Endothelial cell of umbilical vein (primary cell): ENCODE measurements at regions not wholly inside any gene's neighbourhood (a gene's known extent, or its start where the extent isn't known, plus 50 kb on each side); places are given as distances from the start of the nearest gene placed in this dataset.

Experiments used
- BruUV-seq: library from RNA; stranded (reverse); fragments of 400-500 nt; replicated peaks from 2 replicates; lab custom pipeline; 2021; lab: Mats Ljungman, UMichigan
- CTCF ChIA-PET: fragments of 300-600, 350-600 bp; sonication (Branson Sonifier 250); formaldehyde crosslinking; loops from one replicate; lab custom pipeline; 2021; ENCODE audit warnings: antibody characterized with exemption, inconsistent platforms; lab: Charles Lee
- POLR2A ChIA-PET: fragments of 300-600, 350-600 bp; sonication (Branson Sonifier 250); formaldehyde crosslinking; loops from one replicate; lab custom pipeline; 2021; ENCODE audit warnings: antibody characterized with exemption, inconsistent platforms; lab: Charles Lee
- DNase-seq: peaks from one replicate; pipeline ENCODE4 v3.0.0-alpha.2; 2011; ENCODE audit warnings: low read depth, low spot score
- FAIRE-seq: peaks from 2 replicates; lab custom pipeline; 2011; peaks lifted over from hg19 to GRCh38; lab: Jason Lieb, UNC
- H2AFZ ChIP-seq: 2 replicates; pipeline ENCODE4 v1.6.0; 2012; ENCODE audit warnings: low read depth, low read length, control low read depth, inconsistent platforms
- H3K27ac ChIP-seq: 2 replicates; pipeline ENCODE4 v1.5.1; 2011; ENCODE audit warnings: low read depth, mild to moderate bottlenecking, control low read depth, low read length, moderate library complexity; ENCODE audit not compliant: insufficient read depth
- H3K27me3 ChIP-seq, 2 experiments: 2 replicates each; pipeline versions ENCODE4 v1.6.0 to v1.6.1; 2011; ENCODE audit warnings: low read length in 2 of 2, mixed read lengths in 1 of 2; ENCODE audit not compliant: control insufficient read depth in 2 of 2, insufficient read depth in 2 of 2
- H3K36me3 ChIP-seq, 2 experiments: 2 replicates in 1 of 2; 3 replicates in 1 of 2; pipeline ENCODE4 v1.5.1; 2011; ENCODE audit warnings: low read length in 2 of 2, mild to moderate bottlenecking in 1 of 2, moderate library complexity in 1 of 2; ENCODE audit not compliant: control insufficient read depth in 2 of 2, insufficient read depth in 2 of 2; ENCODE audit errors: extremely low read depth in 1 of 2
- H3K4me1 ChIP-seq: 3 replicates; pipeline ENCODE4 v1.5.1; 2011; ENCODE audit warnings: mild to moderate bottlenecking, low read length; ENCODE audit not compliant: control insufficient read depth, insufficient read depth; ENCODE audit errors: extremely low read depth
- H3K4me2 ChIP-seq: 2 replicates; pipeline ENCODE4 v1.6.1; 2011; ENCODE audit warnings: low read length, control low read depth, mixed read lengths; ENCODE audit not compliant: insufficient read depth
- H3K4me3 ChIP-seq, 3 experiments: fragments of 200-600 bp in 1 of 3; sonication (generic), shearing (Covaris generic) in 1 of 3; replicated peaks in 1 of 3; 2 replicates each; pipeline ENCODE4 v1.5.1; 2011 to 2016; ENCODE audit warnings: control low read depth in 3 of 3, low read length in 3 of 3, mild to moderate bottlenecking in 2 of 3, inconsistent platforms in 1 of 3, low read depth in 1 of 3, moderate library complexity in 1 of 3; ENCODE audit not compliant: insufficient read depth in 1 of 3
- H3K79me2 ChIP-seq: 2 replicates; pipeline ENCODE4 v1.6.0; 2012; ENCODE audit warnings: low read length, inconsistent platforms; ENCODE audit not compliant: control insufficient read depth, insufficient read depth
- H3K9ac ChIP-seq: replicated peaks from 2 replicates; pipeline ENCODE3; 2011; ENCODE audit warnings: low read length, control low read depth; ENCODE audit not compliant: insufficient read depth; ENCODE audit errors: extremely low read depth
- H3K9me1 ChIP-seq: replicated peaks from 3 replicates; pipeline ENCODE4 v1.6.0; 2011; ENCODE audit warnings: mild to moderate bottlenecking, low read length; ENCODE audit not compliant: control insufficient read depth, insufficient read depth; ENCODE audit errors: extremely low read depth
- H3K9me3 ChIP-seq: replicated peaks from 2 replicates; pipeline ENCODE4 v1.5.1; 2012; ENCODE audit warnings: low read length, inconsistent platforms; ENCODE audit not compliant: control insufficient read depth, insufficient read depth
- H4K20me1 ChIP-seq: replicated peaks from 2 replicates; pipeline ENCODE3; 2011; ENCODE audit warnings: mild to moderate bottlenecking, low read length; ENCODE audit not compliant: control insufficient read depth, insufficient read depth; ENCODE audit errors: extremely low read depth
- EZH2 ChIP-seq: IDR thresholded peaks from 2 replicates; pipeline ENCODE4 v1.6.1; 2012; ENCODE audit warnings: borderline replicate concordance, low read depth, mild to moderate bottlenecking, moderate library complexity, low read length, inconsistent platforms; ENCODE audit not compliant: severe bottlenecking
- FOS ChIP-seq: IDR thresholded peaks from 2 replicates; pipeline ENCODE4 v1.6.1; 2011; ENCODE audit warnings: mild to moderate bottlenecking, low read length, moderate library complexity, borderline replicate concordance; ENCODE audit not compliant: insufficient read depth
- GATA2 ChIP-seq: IDR thresholded peaks from 2 replicates; pipeline ENCODE4 v1.7.0; 2011; ENCODE audit warnings: low read depth, mild to moderate bottlenecking, moderate library complexity, mixed read lengths, low read length; ENCODE audit not compliant: insufficient read length, insufficient read depth
- JUN ChIP-seq: IDR thresholded peaks from 2 replicates; pipeline ENCODE4 v1.6.1; 2011; ENCODE audit warnings: borderline replicate concordance, low read depth; ENCODE audit not compliant: insufficient read length, insufficient read depth
- MYC ChIP-seq: IDR thresholded peaks from one replicate; pipeline ENCODE4 v1.6.1; 2011; ENCODE audit warnings: mild to moderate bottlenecking, low read depth, low read length
- POLR2A ChIP-seq: IDR thresholded peaks from 2 replicates; pipeline ENCODE4 v1.6.1; 2012; ENCODE audit warnings: low read depth, mild to moderate bottlenecking, control low read depth, low read length
- POLR2AphosphoS5 ChIP-seq: IDR thresholded peaks from 2 replicates; pipeline ENCODE4 v1.6.1; 2012; ENCODE audit warnings: low read depth, mild to moderate bottlenecking, control low read depth, low read length, moderate library complexity; ENCODE audit not compliant: insufficient read depth
- dilution Hi-C: fragments of 300-500 bp; cut with MboI; formaldehyde crosslinking; loops from one replicate; pipeline ENCODE4 v1.15.0; 2019; ENCODE audit warnings: low sequenced_read_pairs; ENCODE audit not compliant: extremely low pct_ligation_motif_present
- intact Hi-C: fragments of 100-400 bp; cut with micrococcal nuclease; formaldehyde crosslinking; loops from one replicate; pipeline ENCODE4 v1.10.0; 2022
- TF ChIP-seq, protein P1 (sequence below): IDR thresholded peaks from 2 replicates; pipeline ENCODE4 v1.6.1; 2011; ENCODE audit not compliant: insufficient read depth, insufficient read length
- TF ChIP-seq, protein P2 (sequence below), 2 donors: IDR thresholded peaks; 1 replicate in 1 of 2; 2 replicates in 1 of 2; pipeline ENCODE4 v1.5.1; 2011; ENCODE audit warnings: low read length in 2 of 2, mild to moderate bottlenecking in 2 of 2, moderate library complexity in 2 of 2, control low read depth in 1 of 2, inconsistent platforms in 1 of 2, low read depth in 1 of 2; ENCODE audit not compliant: insufficient read depth in 1 of 2; ENCODE audit errors: extremely low read depth in 1 of 2

DNA sequence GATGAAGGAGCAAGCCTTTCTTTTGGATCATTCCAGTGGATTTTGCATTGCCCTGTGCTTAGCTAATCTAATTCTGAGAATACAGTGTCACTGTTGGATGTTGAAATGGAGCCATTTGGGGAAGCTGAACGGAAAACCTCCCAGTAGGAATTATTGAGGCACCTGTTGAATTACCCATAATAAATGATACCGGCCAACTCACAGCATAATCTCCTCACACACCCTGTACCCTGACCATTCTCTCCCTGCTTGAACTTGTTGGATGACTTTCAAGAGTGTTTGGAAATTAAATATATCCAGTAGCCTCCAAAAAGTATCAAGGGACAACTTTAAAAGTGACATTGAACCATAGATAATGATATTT is 171.4 kb upstream of the HES1 start:
- FAIRE-seq: no peak
- H3K27me3 ChIP-seq: peaks cover 18 to 29% of the 10 kb centered on the region in 2 experiments
- TF ChIP-seq, protein P1, sequence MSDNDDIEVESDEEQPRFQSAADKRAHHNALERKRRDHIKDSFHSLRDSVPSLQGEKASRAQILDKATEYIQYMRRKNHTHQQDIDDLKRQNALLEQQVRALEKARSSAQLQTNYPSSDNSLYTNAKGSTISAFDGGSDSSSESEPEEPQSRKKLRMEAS: no peak
- TF ChIP-seq EZH2 (no peak), FOS (no peak), MYC (no peak), POLR2AphosphoS5 (no peak), JUN (no peak), GATA2 (no peak), POLR2A (no peak)
- TF ChIP-seq, protein P2, sequence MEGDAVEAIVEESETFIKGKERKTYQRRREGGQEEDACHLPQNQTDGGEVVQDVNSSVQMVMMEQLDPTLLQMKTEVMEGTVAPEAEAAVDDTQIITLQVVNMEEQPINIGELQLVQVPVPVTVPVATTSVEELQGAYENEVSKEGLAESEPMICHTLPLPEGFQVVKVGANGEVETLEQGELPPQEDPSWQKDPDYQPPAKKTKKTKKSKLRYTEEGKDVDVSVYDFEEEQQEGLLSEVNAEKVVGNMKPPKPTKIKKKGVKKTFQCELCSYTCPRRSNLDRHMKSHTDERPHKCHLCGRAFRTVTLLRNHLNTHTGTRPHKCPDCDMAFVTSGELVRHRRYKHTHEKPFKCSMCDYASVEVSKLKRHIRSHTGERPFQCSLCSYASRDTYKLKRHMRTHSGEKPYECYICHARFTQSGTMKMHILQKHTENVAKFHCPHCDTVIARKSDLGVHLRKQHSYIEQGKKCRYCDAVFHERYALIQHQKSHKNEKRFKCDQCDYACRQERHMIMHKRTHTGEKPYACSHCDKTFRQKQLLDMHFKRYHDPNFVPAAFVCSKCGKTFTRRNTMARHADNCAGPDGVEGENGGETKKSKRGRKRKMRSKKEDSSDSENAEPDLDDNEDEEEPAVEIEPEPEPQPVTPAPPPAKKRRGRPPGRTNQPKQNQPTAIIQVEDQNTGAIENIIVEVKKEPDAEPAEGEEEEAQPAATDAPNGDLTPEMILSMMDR (IDR thresholded peaks at IDR 0.05; ENCODE audit: extremely low read depth in 1 of 2, insufficient read depth in 1 of 2, low read depth in 1 of 2, low read length in 2 of 2): no peak
- dilution Hi-C loops (no loop called here), intact Hi-C loops (no loop called here)
- ChIA-PET POLR2A (no interaction called here), CTCF (interaction anchor here (1.3 kb wide), 1 partner anchor 176 kb away, joined by 3 read pairs; no protein-coding TSS in a partner anchor)
- H3K36me3 ChIP-seq: no peaks in the 10 kb centered on the region
- no peak overlapping the region for H3K4me2 ChIP-seq
- H3K4me1 ChIP-seq: no peaks in the 10 kb centered on the region
- DNase-seq: no peak
- no peaks in the 10 kb centered on the region for H3K79me2 ChIP-seq
- no peak overlapping the region for H3K9ac ChIP-seq
- no peak overlapping the region for H3K27ac ChIP-seq
- no peaks in the 10 kb centered on the region for H3K9me1 ChIP-seq
- no peaks in the 10 kb centered on the region for H4K20me1 ChIP-seq
- no TSS peak for BruUV-seq
- no peaks in the 10 kb centered on the region for H3K9me3 ChIP-seq
- H3K4me3 ChIP-seq: no peak overlapping the region
- H2AFZ ChIP-seq: no peak overlapping the region
